ENCODE measurements at regions not wholly inside any gene's neighbourhood (a gene's known extent, or its start where the extent isn't known, plus 50 kb on each side); places are given as distances from the start of the nearest gene placed in this dataset.

DNA sequence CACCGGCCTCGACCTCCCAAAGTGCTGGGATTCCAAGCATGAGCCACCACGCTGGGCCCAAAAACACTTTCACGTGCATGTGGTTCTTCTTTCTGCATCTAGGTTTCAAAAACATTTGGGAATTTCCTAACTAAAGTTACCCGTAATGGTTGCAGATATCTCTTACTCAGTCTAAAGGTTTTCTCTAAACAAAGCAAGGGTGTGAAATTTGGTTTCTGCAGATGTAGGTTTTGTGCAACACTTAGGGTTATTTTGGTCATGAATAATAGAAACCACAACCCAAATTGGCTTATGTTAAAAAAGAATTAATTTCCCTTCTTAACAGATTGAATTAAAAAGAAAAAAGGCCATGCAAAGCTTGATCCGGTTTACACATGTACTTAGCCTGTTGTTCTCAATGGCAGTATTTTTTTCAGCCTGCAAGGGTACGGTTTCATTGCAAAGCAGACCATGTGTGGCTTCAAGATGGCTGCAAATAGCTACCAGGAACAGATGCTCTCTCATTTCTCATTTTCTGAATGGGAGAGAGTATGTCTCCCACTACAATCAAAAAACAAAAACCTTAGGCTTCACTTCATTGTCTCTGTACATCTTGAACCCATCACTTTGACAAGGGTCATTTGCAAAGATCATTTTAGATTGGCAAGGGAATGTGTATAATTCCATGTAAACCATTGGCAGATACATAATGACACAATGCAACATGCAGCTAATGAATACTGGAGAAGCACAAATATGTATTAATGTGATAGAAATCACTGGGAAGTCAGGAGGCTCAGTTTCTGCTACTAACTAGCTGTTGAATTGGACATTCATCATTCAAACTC, 491.2 kb upstream of the FLRT2 start:
- TF ChIP-seq EP300 (IDR thresholded peaks at IDR 0.05) (no peak), RAD21 (conservative IDR thresholded peaks at IDR 0.05 in 1 of 2, IDR thresholded peaks at IDR 0.05 in 1 of 2) (no peak), JUNB (IDR thresholded peaks at IDR 0.05) (no peak), HOXA7 (CRISPR knock-in tag; IDR thresholded peaks at IDR 0.05) (no peak), CEBPB (IDR thresholded peaks at IDR 0.05) (no peak), CBX2 (IDR thresholded peaks at IDR 0.05; ENCODE audit: borderline replicate concordance, low read depth) (no peak), EHF (CRISPR knock-in tag; IDR thresholded peaks at IDR 0.05) (no peak), POLR2A (IDR thresholded peaks at IDR 0.05; ENCODE audit: low read length) (no peak), CHD2 (IDR thresholded peaks at IDR 0.05; ENCODE audit: low read length, partially characterized antibody) (no peak)
- TF ChIP-seq, protein P1, sequence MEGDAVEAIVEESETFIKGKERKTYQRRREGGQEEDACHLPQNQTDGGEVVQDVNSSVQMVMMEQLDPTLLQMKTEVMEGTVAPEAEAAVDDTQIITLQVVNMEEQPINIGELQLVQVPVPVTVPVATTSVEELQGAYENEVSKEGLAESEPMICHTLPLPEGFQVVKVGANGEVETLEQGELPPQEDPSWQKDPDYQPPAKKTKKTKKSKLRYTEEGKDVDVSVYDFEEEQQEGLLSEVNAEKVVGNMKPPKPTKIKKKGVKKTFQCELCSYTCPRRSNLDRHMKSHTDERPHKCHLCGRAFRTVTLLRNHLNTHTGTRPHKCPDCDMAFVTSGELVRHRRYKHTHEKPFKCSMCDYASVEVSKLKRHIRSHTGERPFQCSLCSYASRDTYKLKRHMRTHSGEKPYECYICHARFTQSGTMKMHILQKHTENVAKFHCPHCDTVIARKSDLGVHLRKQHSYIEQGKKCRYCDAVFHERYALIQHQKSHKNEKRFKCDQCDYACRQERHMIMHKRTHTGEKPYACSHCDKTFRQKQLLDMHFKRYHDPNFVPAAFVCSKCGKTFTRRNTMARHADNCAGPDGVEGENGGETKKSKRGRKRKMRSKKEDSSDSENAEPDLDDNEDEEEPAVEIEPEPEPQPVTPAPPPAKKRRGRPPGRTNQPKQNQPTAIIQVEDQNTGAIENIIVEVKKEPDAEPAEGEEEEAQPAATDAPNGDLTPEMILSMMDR (IDR thresholded peaks at IDR 0.05) = no peak
- TF ChIP-seq, protein P2, sequence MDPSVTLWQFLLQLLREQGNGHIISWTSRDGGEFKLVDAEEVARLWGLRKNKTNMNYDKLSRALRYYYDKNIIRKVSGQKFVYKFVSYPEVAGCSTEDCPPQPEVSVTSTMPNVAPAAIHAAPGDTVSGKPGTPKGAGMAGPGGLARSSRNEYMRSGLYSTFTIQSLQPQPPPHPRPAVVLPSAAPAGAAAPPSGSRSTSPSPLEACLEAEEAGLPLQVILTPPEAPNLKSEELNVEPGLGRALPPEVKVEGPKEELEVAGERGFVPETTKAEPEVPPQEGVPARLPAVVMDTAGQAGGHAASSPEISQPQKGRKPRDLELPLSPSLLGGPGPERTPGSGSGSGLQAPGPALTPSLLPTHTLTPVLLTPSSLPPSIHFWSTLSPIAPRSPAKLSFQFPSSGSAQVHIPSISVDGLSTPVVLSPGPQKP (IDR thresholded peaks at IDR 0.05; ENCODE audit: low read depth, low read length) = no peak
- TF ChIP-seq, protein P3, sequence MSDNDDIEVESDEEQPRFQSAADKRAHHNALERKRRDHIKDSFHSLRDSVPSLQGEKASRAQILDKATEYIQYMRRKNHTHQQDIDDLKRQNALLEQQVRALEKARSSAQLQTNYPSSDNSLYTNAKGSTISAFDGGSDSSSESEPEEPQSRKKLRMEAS (IDR thresholded peaks at IDR 0.05) = no peak
